Esophagus muscularis mucosa (tissue), 3 donors: ENCODE measurements at regions not wholly inside any gene's neighbourhood (a gene's known extent, or its start where the extent isn't known, plus 50 kb on each side); places are given as distances from the start of the nearest gene placed in this dataset.

ENCODE experiments used
- EP300 ChIP-seq: sonication (generic); formaldehyde crosslinking; IDR thresholded peaks from one replicate; pipeline ENCODE4 v1.6.1; 2017; ENCODE audit warnings: antibody characterized with exemption
- TF ChIP-seq, protein P1 (sequence below), 3 experiments: fragments of 200-600 bp in 2 of 3; fragments of 450-650 bp in 1 of 3; sonication (generic) in 2 of 3; IDR thresholded peaks; one replicate each; pipeline ENCODE4 v1.5.1; 2017 to 2019; ENCODE audit warnings: antibody characterized with exemption in 3 of 3, mild to moderate bottlenecking in 2 of 3, moderate library complexity in 1 of 3

DNA sequence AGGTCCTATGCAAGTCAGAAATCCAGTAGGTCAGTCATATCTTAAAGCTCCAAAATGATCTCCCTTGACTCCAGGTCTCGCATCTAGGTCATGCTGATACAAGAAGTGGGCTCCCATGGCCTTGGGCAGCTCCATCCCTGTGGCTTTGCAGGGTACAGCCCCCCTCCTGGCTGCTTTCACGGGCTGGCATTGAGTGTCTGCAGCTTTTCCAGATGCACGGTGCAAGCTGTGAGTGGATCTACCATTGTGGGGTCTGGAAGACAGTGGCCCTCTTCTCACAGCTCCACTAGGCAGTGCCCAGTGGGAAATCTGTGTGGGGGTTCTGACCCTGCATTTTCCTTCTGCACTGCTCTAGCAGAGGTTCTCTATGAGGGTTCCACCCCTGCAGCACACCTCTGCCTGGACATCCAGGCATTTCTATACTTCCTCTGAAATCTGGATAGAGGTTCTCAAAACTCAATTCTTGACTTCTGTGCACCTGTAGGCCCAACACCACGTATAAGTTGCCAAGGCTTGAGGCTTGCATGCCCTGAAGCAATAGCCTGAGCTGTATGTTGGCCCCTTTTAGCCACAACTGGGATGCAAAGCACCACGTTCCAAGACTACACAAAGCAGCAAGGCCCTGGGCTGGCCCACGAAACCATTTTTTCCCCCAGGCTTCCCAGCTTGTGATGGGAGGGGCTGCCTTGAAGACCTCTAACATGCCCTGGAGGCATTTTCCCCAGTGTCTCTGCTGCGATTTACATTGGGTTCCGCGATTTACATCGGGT lies 472.7 kb downstream of the NPHP4 start:
- TF ChIP-seq, protein P1, sequence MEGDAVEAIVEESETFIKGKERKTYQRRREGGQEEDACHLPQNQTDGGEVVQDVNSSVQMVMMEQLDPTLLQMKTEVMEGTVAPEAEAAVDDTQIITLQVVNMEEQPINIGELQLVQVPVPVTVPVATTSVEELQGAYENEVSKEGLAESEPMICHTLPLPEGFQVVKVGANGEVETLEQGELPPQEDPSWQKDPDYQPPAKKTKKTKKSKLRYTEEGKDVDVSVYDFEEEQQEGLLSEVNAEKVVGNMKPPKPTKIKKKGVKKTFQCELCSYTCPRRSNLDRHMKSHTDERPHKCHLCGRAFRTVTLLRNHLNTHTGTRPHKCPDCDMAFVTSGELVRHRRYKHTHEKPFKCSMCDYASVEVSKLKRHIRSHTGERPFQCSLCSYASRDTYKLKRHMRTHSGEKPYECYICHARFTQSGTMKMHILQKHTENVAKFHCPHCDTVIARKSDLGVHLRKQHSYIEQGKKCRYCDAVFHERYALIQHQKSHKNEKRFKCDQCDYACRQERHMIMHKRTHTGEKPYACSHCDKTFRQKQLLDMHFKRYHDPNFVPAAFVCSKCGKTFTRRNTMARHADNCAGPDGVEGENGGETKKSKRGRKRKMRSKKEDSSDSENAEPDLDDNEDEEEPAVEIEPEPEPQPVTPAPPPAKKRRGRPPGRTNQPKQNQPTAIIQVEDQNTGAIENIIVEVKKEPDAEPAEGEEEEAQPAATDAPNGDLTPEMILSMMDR (IDR thresholded peaks at IDR 0.05), result no peak
- TF ChIP-seq EP300, result no peak
